ENCODE measurements at regions not wholly inside any gene's neighbourhood (a gene's known extent, or its start where the extent isn't known, plus 50 kb on each side); places are given as distances from the start of the nearest gene placed in this dataset.

DNA sequence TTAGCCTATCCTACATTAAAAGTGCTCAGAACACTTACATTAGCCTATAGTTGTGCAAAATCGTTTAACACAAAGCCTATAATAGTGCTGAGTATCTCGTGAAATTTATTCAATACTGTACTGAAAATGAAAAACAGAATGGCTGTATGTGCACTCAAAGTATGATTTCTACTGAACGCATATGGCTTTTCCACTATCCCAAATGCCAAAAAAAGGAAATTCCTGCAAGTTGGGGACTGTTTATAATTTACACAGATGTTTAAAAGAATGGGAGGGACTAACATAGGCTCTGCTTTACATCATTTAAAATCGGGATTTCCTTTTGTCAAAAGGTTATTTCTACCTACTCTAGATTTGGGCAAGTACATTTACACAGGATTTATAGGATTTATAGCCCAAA lies 101.4 kb upstream of the PELI1 start:
- Histone ChIP-seq H3K27me3 (ENCODE audit: insufficient read depth) (peaks cover 15% of the 10 kb centered on the region; the same call in 1 of the 2 replicates), H3K9me2 (no peaks in the 10 kb centered on the region), H3K4me1 (ENCODE audit: control insufficient read depth in 1 of 2, insufficient read depth in 2 of 2, low read depth in 1 of 2, low read length in 1 of 2) (no peaks in the 10 kb centered on the region), H3K9ac (no peak overlapping the region), H3K9me3 (no peaks in the 10 kb centered on the region), H3K79me2 (ENCODE audit: insufficient read depth) (no peaks in the 10 kb centered on the region), H3K36me3 (replicated peaks in 1 of 2; ENCODE audit: control insufficient read depth in 1 of 2, insufficient read depth in 2 of 2, low read length in 1 of 2) (no peaks in the 10 kb centered on the region), H3K4me3 (ENCODE audit: low read depth in 2 of 2, low read length in 1 of 2) (no peak overlapping the region), H2AFZ (ENCODE audit: low read depth) (no peak overlapping the region), H3F3A (replicated peaks; ENCODE audit: insufficient read depth) (no peaks in the 10 kb centered on the region), H4K20me1 (ENCODE audit: insufficient read depth) (no peaks in the 10 kb centered on the region), H3K27ac (ENCODE audit: low read depth in 2 of 2, low read length in 1 of 2) (no peak overlapping the region), H3K4me2 (no peak overlapping the region)
- 38% methylated on average over 4 of the region's 4 CpGs for WGBS (ENCODE audit: low lambda C conversion rate)
- TF ChIP-seq ELF1 (IDR thresholded peaks at IDR 0.05), result no peak
- TF ChIP-seq FOXJ3 (CRISPR knock-in tag; IDR thresholded peaks at IDR 0.05), result no peak
- no peak for TF ChIP-seq TEAD4 (IDR thresholded peaks at IDR 0.05; ENCODE audit: borderline replicate concordance, insufficient read depth)
- TF ChIP-seq POLR2AphosphoS5 (IDR thresholded peaks at IDR 0.05; ENCODE audit: low read depth, low read length), result no peak
- POLR2A ChIA-PET, result no interaction called here
- DNase-seq, result no peak
- CTCF ChIA-PET, result no interaction called here

DNA sequence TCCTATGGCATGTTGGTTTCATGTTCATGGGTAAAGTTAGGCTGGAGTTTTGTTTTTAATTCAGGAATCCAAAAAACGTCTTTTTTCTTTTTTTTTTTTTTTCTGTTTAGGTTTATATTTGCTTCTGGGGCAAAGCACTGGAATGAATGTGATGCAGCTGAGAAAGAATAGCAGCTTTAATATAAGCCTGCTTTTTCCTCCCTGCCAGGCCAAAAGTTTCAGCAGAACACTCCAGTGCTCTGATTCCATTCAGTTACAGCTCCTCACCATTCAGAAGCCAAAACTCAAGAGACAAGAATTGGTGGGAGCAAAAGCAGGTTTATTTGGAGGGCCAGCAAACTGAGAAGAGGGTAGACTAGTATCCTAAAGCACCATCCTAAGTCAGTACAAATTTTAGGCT lies 102.7 kb upstream of the PELI1 start:
- Histone ChIP-seq H3F3A (replicated peaks; ENCODE audit: insufficient read depth) (no peaks in the 10 kb centered on the region), H3K4me2 (no peak overlapping the region), H3K4me1 (ENCODE audit: control insufficient read depth in 1 of 2, insufficient read depth in 2 of 2, low read depth in 1 of 2, low read length in 1 of 2) (no peaks in the 10 kb centered on the region), H3K9me2 (no peaks in the 10 kb centered on the region), H3K27ac (ENCODE audit: low read depth in 2 of 2, low read length in 1 of 2) (no peak overlapping the region), H4K20me1 (ENCODE audit: insufficient read depth) (no peaks in the 10 kb centered on the region), H3K9ac (no peak overlapping the region), H3K9me3 (no peaks in the 10 kb centered on the region), H3K79me2 (ENCODE audit: insufficient read depth) (no peaks in the 10 kb centered on the region), H3K4me3 (ENCODE audit: low read depth in 2 of 2, low read length in 1 of 2) (no peak overlapping the region), H3K27me3 (ENCODE audit: insufficient read depth) (peaks cover 15% of the 10 kb centered on the region; the same call in 1 of the 2 replicates), H3K36me3 (replicated peaks in 1 of 2; ENCODE audit: control insufficient read depth in 1 of 2, insufficient read depth in 2 of 2, low read length in 1 of 2) (no peaks in the 10 kb centered on the region), H2AFZ (ENCODE audit: low read depth) (no peak overlapping the region)
- ChIA-PET POLR2A (no interaction called here), CTCF (interaction anchor here (2.0 kb wide), 1 partner anchor 9 kb away, joined by 4 read pairs; no protein-coding TSS in a partner anchor)
- WGBS (ENCODE audit: low lambda C conversion rate), result 9% methylated on average over 1 of the region's 1 CpG
- TF ChIP-seq TAF1 (IDR thresholded peaks at IDR 0.05; ENCODE audit: borderline replicate concordance, low read depth, low read length), result no peak
- DNase-seq, result no peak

DNA sequence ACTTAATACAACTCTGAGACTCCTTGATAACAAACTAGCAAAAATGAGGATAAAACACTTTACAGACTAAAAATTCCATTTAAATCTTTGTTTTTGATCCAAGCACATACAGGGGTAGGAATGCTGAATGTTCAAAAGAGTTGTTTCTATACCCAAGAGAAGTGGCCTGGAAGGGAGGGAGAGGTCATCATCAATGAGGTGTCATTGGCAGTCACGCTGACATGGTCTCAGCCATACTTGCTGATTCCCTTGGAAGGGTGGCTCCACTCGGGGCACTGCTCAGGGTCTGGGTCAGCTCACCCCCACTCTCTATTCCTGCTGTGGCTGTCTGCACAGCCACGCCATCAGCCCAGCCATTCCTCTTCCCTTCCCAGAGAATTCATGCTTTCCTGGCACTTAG lies 105.2 kb upstream of the PELI1 start:
- no peak for TF ChIP-seq POLR2AphosphoS5 (IDR thresholded peaks at IDR 0.05; ENCODE audit: low read depth, low read length)
- no peak for TF ChIP-seq SIN3A (IDR thresholded peaks at IDR 0.05; ENCODE audit: borderline replicate concordance, low read depth, low read length)
- no peak overlapping the region for H2AFZ ChIP-seq (ENCODE audit: low read depth)
- H3K36me3 ChIP-seq (replicated peaks in 1 of 2; ENCODE audit: control insufficient read depth in 1 of 2, insufficient read depth in 2 of 2, low read length in 1 of 2), result no peaks in the 10 kb centered on the region
- ChIA-PET CTCF (no interaction called here), POLR2A (no interaction called here)
- no peak for DNase-seq
- H3K9me3 ChIP-seq, result no peaks in the 10 kb centered on the region
- H3K9me2 ChIP-seq, result no peaks in the 10 kb centered on the region
- H3K27ac ChIP-seq (ENCODE audit: low read depth in 2 of 2, low read length in 1 of 2), result no peak overlapping the region
- H3K79me2 ChIP-seq (ENCODE audit: insufficient read depth), result no peaks in the 10 kb centered on the region
- H3F3A ChIP-seq (replicated peaks; ENCODE audit: insufficient read depth), result no peaks in the 10 kb centered on the region
- no peak overlapping the region for H3K4me3 ChIP-seq (ENCODE audit: low read depth in 2 of 2, low read length in 1 of 2)
- peaks cover 7% of the 10 kb centered on the region; the same call in 1 of the 2 replicates for H3K27me3 ChIP-seq (ENCODE audit: insufficient read depth)
- no peaks in the 10 kb centered on the region for H3K4me1 ChIP-seq (ENCODE audit: control insufficient read depth in 1 of 2, insufficient read depth in 2 of 2, low read depth in 1 of 2, low read length in 1 of 2)
- H3K9ac ChIP-seq, result no peak overlapping the region
- 90% methylated on average over 2 of the region's 3 CpGs for WGBS (ENCODE audit: low lambda C conversion rate)
- H3K4me2 ChIP-seq, result no peak overlapping the region
- no peaks in the 10 kb centered on the region for H4K20me1 ChIP-seq (ENCODE audit: insufficient read depth)

DNA sequence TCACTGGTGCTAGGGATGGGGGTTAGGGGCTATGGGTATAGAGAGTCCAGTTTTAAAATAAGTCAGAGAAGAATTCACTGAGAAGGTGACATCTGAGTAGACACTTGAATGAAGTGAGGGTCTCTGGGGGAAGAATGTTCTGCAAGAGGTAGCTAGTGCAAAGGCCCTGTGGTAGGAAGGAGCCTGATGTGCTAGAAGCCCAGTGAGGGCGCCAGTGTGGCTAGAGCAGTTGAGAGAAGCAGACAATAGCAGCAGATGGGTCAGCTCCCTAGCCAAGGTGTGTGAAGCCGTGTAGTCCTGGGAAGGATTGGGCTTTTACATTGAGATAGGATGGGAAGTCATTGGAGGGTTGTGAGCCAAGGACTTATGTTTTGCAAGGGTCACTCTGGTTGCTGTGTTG lies 105.8 kb upstream of the PELI1 start:
- Histone ChIP-seq H3K27me3 (ENCODE audit: insufficient read depth) (peaks cover 5% of the 10 kb centered on the region; the same call in 1 of the 2 replicates), H3K9me3 (no peaks in the 10 kb centered on the region), H3K4me3 (ENCODE audit: low read depth in 2 of 2, low read length in 1 of 2) (no peak overlapping the region), H3K4me2 (no peak overlapping the region), H3K4me1 (ENCODE audit: control insufficient read depth in 1 of 2, insufficient read depth in 2 of 2, low read depth in 1 of 2, low read length in 1 of 2) (no peaks in the 10 kb centered on the region), H3F3A (replicated peaks; ENCODE audit: insufficient read depth) (no peaks in the 10 kb centered on the region), H3K79me2 (ENCODE audit: insufficient read depth) (no peaks in the 10 kb centered on the region), H3K36me3 (replicated peaks in 1 of 2; ENCODE audit: control insufficient read depth in 1 of 2, insufficient read depth in 2 of 2, low read length in 1 of 2) (no peaks in the 10 kb centered on the region), H4K20me1 (ENCODE audit: insufficient read depth) (no peaks in the 10 kb centered on the region), H3K9me2 (no peaks in the 10 kb centered on the region), H2AFZ (ENCODE audit: low read depth) (no peak overlapping the region), H3K27ac (ENCODE audit: low read depth in 2 of 2, low read length in 1 of 2) (no peak overlapping the region), H3K9ac (no peak overlapping the region)
- DNase-seq, result no peak
- ChIA-PET POLR2A (no interaction called here), CTCF (interaction anchor here (1.7 kb wide), 1 partner anchor 200 kb away, joined by 4 read pairs; no protein-coding TSS in a partner anchor)
- no peak for TF ChIP-seq RXRA (IDR thresholded peaks at IDR 0.05; ENCODE audit: borderline replicate concordance, low read depth)
- TF ChIP-seq CHD2 (IDR thresholded peaks at IDR 0.05; ENCODE audit: low read length, partially characterized antibody), result no peak
- TF ChIP-seq TEAD4 (IDR thresholded peaks at IDR 0.05; ENCODE audit: borderline replicate concordance, insufficient read depth), result no peak
- no peak for TF ChIP-seq RFX5 (IDR thresholded peaks at IDR 0.05; ENCODE audit: low read length)
- WGBS (ENCODE audit: low lambda C conversion rate), result 54% methylated on average over 2 of the region's 2 CpGs

All from SK-N-SH (cell line).